SK-N-SH (cell line): ENCODE measurements at regions not wholly inside any gene's neighbourhood (a gene's known extent, or its start where the extent isn't known, plus 50 kb on each side); places are given as distances from the start of the nearest gene placed in this dataset.

ENCODE experiments used
- CTCF ChIP-seq: fragments of 200-600 bp; sonication (generic); IDR thresholded peaks from 2 replicates; pipeline ENCODE4 v1.6.1; 2017; ENCODE audit warnings: antibody characterized with exemption, mild to moderate bottlenecking, moderate library complexity
- MEF2A ChIP-seq: IDR thresholded peaks from 2 replicates; pipeline ENCODE4 v1.4.0; 2012; ENCODE audit warnings: low read depth, borderline replicate concordance
- NRF1 ChIP-seq: IDR thresholded peaks from 2 replicates; pipeline ENCODE4 v1.6.1; 2012; ENCODE audit warnings: low read depth, mild to moderate bottlenecking, low read length
- POLR2AphosphoS5 ChIP-seq: IDR thresholded peaks from 2 replicates; pipeline ENCODE4 v1.6.1; 2012; ENCODE audit warnings: low read depth, low read length
- TCF12 ChIP-seq: IDR thresholded peaks from 2 replicates; pipeline ENCODE4 v1.4.0; 2012
- USF2 ChIP-seq: fragments of 150-350 bp; IDR thresholded peaks from 2 replicates; pipeline ENCODE4 v1.6.1; 2017; ENCODE audit warnings: antibody characterized with exemption, low read length, low read depth, borderline replicate concordance

GRCh38 chr19:21610341-21610740, 104.9 kb downstream of the ZNF429 start:
- no peak for TF ChIP-seq CTCF
- TF ChIP-seq NRF1, result no peak
- no peak for TF ChIP-seq TCF12
- no peak for TF ChIP-seq MEF2A
- TF ChIP-seq POLR2AphosphoS5, result no peak
- no peak for TF ChIP-seq USF2
